ENCODE measurements at regions not wholly inside any gene's neighbourhood (a gene's known extent, or its start where the extent isn't known, plus 50 kb on each side); places are given as distances from the start of the nearest gene placed in this dataset.

GRCh38 chr6:120775698-120776097 lies 558.6 kb downstream of the TBC1D32 start:
- no peak for TF ChIP-seq EZH2 (IDR thresholded peaks at IDR 0.05; ENCODE audit: low read length)
- no peak for TF ChIP-seq CTCF (optimal IDR thresholded peaks at IDR 0.05 in 1 of 3, IDR thresholded peaks at IDR 0.05 in 1 of 3, conservative IDR thresholded peaks at IDR 0.05 in 1 of 3; ENCODE audit: extremely low read depth in 1 of 3, insufficient read depth in 2 of 3, low read length in 3 of 3)

Data from keratinocyte (primary cell).